Endothelial cell of umbilical vein (primary cell): ENCODE measurements at regions not wholly inside any gene's neighbourhood (a gene's known extent, or its start where the extent isn't known, plus 50 kb on each side); places are given as distances from the start of the nearest gene placed in this dataset.

ENCODE experiments used
- BruUV-seq: library from RNA; stranded (reverse); fragments of 400-500 nt; replicated peaks from 2 replicates; lab custom pipeline; 2021; lab: Mats Ljungman, UMichigan
- CTCF ChIA-PET: fragments of 300-600, 350-600 bp; sonication (Branson Sonifier 250); formaldehyde crosslinking; loops from one replicate; lab custom pipeline; 2021; ENCODE audit warnings: antibody characterized with exemption, inconsistent platforms; lab: Charles Lee
- POLR2A ChIA-PET: fragments of 300-600, 350-600 bp; sonication (Branson Sonifier 250); formaldehyde crosslinking; loops from one replicate; lab custom pipeline; 2021; ENCODE audit warnings: antibody characterized with exemption, inconsistent platforms; lab: Charles Lee
- DNase-seq: peaks from one replicate; pipeline ENCODE4 v3.0.0-alpha.2; 2011; ENCODE audit warnings: low read depth, low spot score
- FAIRE-seq: peaks from 2 replicates; lab custom pipeline; 2011; peaks lifted over from hg19 to GRCh38; lab: Jason Lieb, UNC
- H2AFZ ChIP-seq: 2 replicates; pipeline ENCODE4 v1.6.0; 2012; ENCODE audit warnings: low read depth, low read length, control low read depth, inconsistent platforms
- H3K27ac ChIP-seq: 2 replicates; pipeline ENCODE4 v1.5.1; 2011; ENCODE audit warnings: low read depth, mild to moderate bottlenecking, control low read depth, low read length, moderate library complexity; ENCODE audit not compliant: insufficient read depth
- H3K27me3 ChIP-seq, 2 experiments: 2 replicates each; pipeline versions ENCODE4 v1.6.0 to v1.6.1; 2011; ENCODE audit warnings: low read length in 2 of 2, mixed read lengths in 1 of 2; ENCODE audit not compliant: control insufficient read depth in 2 of 2, insufficient read depth in 2 of 2
- H3K36me3 ChIP-seq, 2 experiments: 2 replicates in 1 of 2; 3 replicates in 1 of 2; pipeline ENCODE4 v1.5.1; 2011; ENCODE audit warnings: low read length in 2 of 2, mild to moderate bottlenecking in 1 of 2, moderate library complexity in 1 of 2; ENCODE audit not compliant: control insufficient read depth in 2 of 2, insufficient read depth in 2 of 2; ENCODE audit errors: extremely low read depth in 1 of 2
- H3K4me1 ChIP-seq: 3 replicates; pipeline ENCODE4 v1.5.1; 2011; ENCODE audit warnings: mild to moderate bottlenecking, low read length; ENCODE audit not compliant: control insufficient read depth, insufficient read depth; ENCODE audit errors: extremely low read depth
- H3K4me2 ChIP-seq: 2 replicates; pipeline ENCODE4 v1.6.1; 2011; ENCODE audit warnings: low read length, control low read depth, mixed read lengths; ENCODE audit not compliant: insufficient read depth
- H3K4me3 ChIP-seq, 3 experiments: fragments of 200-600 bp in 1 of 3; sonication (generic), shearing (Covaris generic) in 1 of 3; replicated peaks in 1 of 3; 2 replicates each; pipeline ENCODE4 v1.5.1; 2011 to 2016; ENCODE audit warnings: control low read depth in 3 of 3, low read length in 3 of 3, mild to moderate bottlenecking in 2 of 3, inconsistent platforms in 1 of 3, low read depth in 1 of 3, moderate library complexity in 1 of 3; ENCODE audit not compliant: insufficient read depth in 1 of 3
- H3K79me2 ChIP-seq: 2 replicates; pipeline ENCODE4 v1.6.0; 2012; ENCODE audit warnings: low read length, inconsistent platforms; ENCODE audit not compliant: control insufficient read depth, insufficient read depth
- H3K9ac ChIP-seq: replicated peaks from 2 replicates; pipeline ENCODE3; 2011; ENCODE audit warnings: low read length, control low read depth; ENCODE audit not compliant: insufficient read depth; ENCODE audit errors: extremely low read depth
- H3K9me1 ChIP-seq: replicated peaks from 3 replicates; pipeline ENCODE4 v1.6.0; 2011; ENCODE audit warnings: mild to moderate bottlenecking, low read length; ENCODE audit not compliant: control insufficient read depth, insufficient read depth; ENCODE audit errors: extremely low read depth
- H3K9me3 ChIP-seq: replicated peaks from 2 replicates; pipeline ENCODE4 v1.5.1; 2012; ENCODE audit warnings: low read length, inconsistent platforms; ENCODE audit not compliant: control insufficient read depth, insufficient read depth
- H4K20me1 ChIP-seq: replicated peaks from 2 replicates; pipeline ENCODE3; 2011; ENCODE audit warnings: mild to moderate bottlenecking, low read length; ENCODE audit not compliant: control insufficient read depth, insufficient read depth; ENCODE audit errors: extremely low read depth
- CTCF ChIP-seq, 2 donors: IDR thresholded peaks; 1 replicate in 1 of 2; 2 replicates in 1 of 2; pipeline ENCODE4 v1.5.1; 2011; ENCODE audit warnings: low read length in 2 of 2, mild to moderate bottlenecking in 2 of 2, moderate library complexity in 2 of 2, control low read depth in 1 of 2, inconsistent platforms in 1 of 2, low read depth in 1 of 2; ENCODE audit not compliant: insufficient read depth in 1 of 2; ENCODE audit errors: extremely low read depth in 1 of 2
- EZH2 ChIP-seq: IDR thresholded peaks from 2 replicates; pipeline ENCODE4 v1.6.1; 2012; ENCODE audit warnings: borderline replicate concordance, low read depth, mild to moderate bottlenecking, moderate library complexity, low read length, inconsistent platforms; ENCODE audit not compliant: severe bottlenecking
- GATA2 ChIP-seq: IDR thresholded peaks from 2 replicates; pipeline ENCODE4 v1.7.0; 2011; ENCODE audit warnings: low read depth, mild to moderate bottlenecking, moderate library complexity, mixed read lengths, low read length; ENCODE audit not compliant: insufficient read length, insufficient read depth
- JUN ChIP-seq: IDR thresholded peaks from 2 replicates; pipeline ENCODE4 v1.6.1; 2011; ENCODE audit warnings: borderline replicate concordance, low read depth; ENCODE audit not compliant: insufficient read length, insufficient read depth
- MAX ChIP-seq: IDR thresholded peaks from 2 replicates; pipeline ENCODE4 v1.6.1; 2011; ENCODE audit not compliant: insufficient read depth, insufficient read length
- POLR2AphosphoS5 ChIP-seq: IDR thresholded peaks from 2 replicates; pipeline ENCODE4 v1.6.1; 2012; ENCODE audit warnings: low read depth, mild to moderate bottlenecking, control low read depth, low read length, moderate library complexity; ENCODE audit not compliant: insufficient read depth
- dilution Hi-C: fragments of 300-500 bp; cut with MboI; formaldehyde crosslinking; loops from one replicate; pipeline ENCODE4 v1.15.0; 2019; ENCODE audit warnings: low sequenced_read_pairs; ENCODE audit not compliant: extremely low pct_ligation_motif_present
- intact Hi-C: fragments of 100-400 bp; cut with micrococcal nuclease; formaldehyde crosslinking; loops from one replicate; pipeline ENCODE4 v1.10.0; 2022

GRCh38 chr7:9900339-9900738 lies 1073.3 kb upstream of the PHF14 start:
- DNase-seq (no peak), FAIRE-seq (no peak)
- H3K9me3 ChIP-seq, result no peaks in the 10 kb centered on the region
- H3K9ac ChIP-seq, result no peak overlapping the region
- H3K4me3 ChIP-seq, result no peak overlapping the region
- H3K79me2 ChIP-seq, result no peaks in the 10 kb centered on the region
- H3K27me3 ChIP-seq, result no peaks in the 10 kb centered on the region
- no peaks in the 10 kb centered on the region for H3K36me3 ChIP-seq
- H3K4me2 ChIP-seq, result no peak overlapping the region
- intact Hi-C loops, result no loop called here
- dilution Hi-C loops, result no loop called here
- no peaks in the 10 kb centered on the region for H3K9me1 ChIP-seq
- H4K20me1 ChIP-seq, result no peaks in the 10 kb centered on the region
- ChIA-PET POLR2A (no interaction called here), CTCF (no interaction called here)
- no peak overlapping the region for H3K27ac ChIP-seq
- no TSS peak for BruUV-seq
- H3K4me1 ChIP-seq, result no peaks in the 10 kb centered on the region
- H2AFZ ChIP-seq, result no peak overlapping the region
- TF ChIP-seq CTCF (IDR thresholded peaks at IDR 0.05; ENCODE audit: extremely low read depth in 1 of 2, insufficient read depth in 1 of 2, low read depth in 1 of 2, low read length in 2 of 2), result no peak
- TF ChIP-seq JUN, result no peak
- TF ChIP-seq GATA2, result no peak
- TF ChIP-seq MAX, result no peak
- TF ChIP-seq POLR2AphosphoS5, result no peak
- no peak for TF ChIP-seq EZH2
